ENCODE measurements at regions not wholly inside any gene's neighbourhood (a gene's known extent, or its start where the extent isn't known, plus 50 kb on each side); places are given as distances from the start of the nearest gene placed in this dataset.

DNA sequence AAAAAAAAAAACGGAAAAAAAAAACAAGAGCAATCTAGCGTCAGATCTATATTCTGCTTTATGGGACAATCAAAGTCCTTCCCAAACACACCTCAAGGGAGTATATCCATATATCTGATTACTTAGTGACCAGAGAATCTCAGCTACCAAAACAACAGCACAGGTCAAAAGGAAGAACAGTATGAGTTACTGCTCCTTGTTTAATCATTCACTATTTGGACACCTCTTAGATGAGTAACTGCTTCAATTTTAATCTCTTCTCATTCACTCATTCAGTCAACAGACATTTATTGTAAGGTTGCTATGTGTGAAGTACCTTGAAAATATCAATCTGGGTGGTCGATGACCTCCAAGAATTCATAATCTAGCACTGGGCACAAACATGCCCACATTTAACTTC, 193.2 kb downstream of the IRS2 start (continued):
- TF ChIP-seq CEBPB (IDR thresholded peaks at IDR 0.05; ENCODE audit: borderline replicate concordance in 1 of 2, low read depth in 2 of 2, low read length in 2 of 2) (no peak), HDAC6 (IDR thresholded peaks at IDR 0.05; ENCODE audit: unreplicated experiment) (no peak), CUX1 (IDR thresholded peaks at IDR 0.05; ENCODE audit: insufficient replicate concordance, low read depth, low read length) (no peak), GABPA (IDR thresholded peaks at IDR 0.05; ENCODE audit: low read depth) (no peak), SREBF1 (IDR thresholded peaks at IDR 0.05; ENCODE audit: low read length) (no peak)
- TF ChIP-seq, protein P1, sequence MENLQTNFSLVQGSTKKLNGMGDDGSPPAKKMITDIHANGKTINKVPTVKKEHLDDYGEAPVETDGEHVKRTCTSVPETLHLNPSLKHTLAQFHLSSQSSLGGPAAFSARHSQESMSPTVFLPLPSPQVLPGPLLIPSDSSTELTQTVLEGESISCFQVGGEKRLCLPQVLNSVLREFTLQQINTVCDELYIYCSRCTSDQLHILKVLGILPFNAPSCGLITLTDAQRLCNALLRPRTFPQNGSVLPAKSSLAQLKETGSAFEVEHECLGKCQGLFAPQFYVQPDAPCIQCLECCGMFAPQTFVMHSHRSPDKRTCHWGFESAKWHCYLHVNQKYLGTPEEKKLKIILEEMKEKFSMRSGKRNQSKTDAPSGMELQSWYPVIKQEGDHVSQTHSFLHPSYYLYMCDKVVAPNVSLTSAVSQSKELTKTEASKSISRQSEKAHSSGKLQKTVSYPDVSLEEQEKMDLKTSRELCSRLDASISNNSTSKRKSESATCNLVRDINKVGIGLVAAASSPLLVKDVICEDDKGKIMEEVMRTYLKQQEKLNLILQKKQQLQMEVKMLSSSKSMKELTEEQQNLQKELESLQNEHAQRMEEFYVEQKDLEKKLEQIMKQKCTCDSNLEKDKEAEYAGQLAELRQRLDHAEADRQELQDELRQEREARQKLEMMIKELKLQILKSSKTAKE (IDR thresholded peaks at IDR 0.05; ENCODE audit: low read depth, poor library complexity, severe bottlenecking): no peak

Data from GM12878 (cell line).